ENCODE measurements at regions not wholly inside any gene's neighbourhood (a gene's known extent, or its start where the extent isn't known, plus 50 kb on each side); places are given as distances from the start of the nearest gene placed in this dataset.

DNA sequence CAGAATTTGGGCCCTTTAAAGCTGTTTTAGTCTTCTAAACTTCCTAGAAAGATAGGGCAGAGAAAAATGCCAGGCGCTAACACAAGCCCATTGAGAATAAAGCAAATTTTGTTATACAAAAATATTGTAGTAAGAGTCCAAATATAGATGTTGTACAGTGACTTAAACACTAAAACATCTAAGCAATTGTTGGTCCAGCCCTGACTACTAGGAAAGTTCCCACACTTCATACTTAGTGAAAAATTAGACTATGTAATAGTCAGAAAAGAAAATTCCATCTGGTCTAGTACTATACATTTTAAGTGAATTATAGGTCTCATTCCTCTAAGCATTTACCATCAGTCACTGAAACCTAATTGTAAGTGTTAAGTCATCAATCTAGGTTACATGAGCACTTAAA is 1518.3 kb upstream of the SLC10A2 start:
- no peak for TF ChIP-seq CTCF (conservative IDR thresholded peaks at IDR 0.05; ENCODE audit: low read length)
- TF ChIP-seq EZH2phosphoT487 (IDR thresholded peaks at IDR 0.05; ENCODE audit: borderline replicate concordance, low read depth, low read length): no peak

Data from OCI-LY7 (cell line).